ENCODE measurements at regions not wholly inside any gene's neighbourhood (a gene's known extent, or its start where the extent isn't known, plus 50 kb on each side); places are given as distances from the start of the nearest gene placed in this dataset.

DNA sequence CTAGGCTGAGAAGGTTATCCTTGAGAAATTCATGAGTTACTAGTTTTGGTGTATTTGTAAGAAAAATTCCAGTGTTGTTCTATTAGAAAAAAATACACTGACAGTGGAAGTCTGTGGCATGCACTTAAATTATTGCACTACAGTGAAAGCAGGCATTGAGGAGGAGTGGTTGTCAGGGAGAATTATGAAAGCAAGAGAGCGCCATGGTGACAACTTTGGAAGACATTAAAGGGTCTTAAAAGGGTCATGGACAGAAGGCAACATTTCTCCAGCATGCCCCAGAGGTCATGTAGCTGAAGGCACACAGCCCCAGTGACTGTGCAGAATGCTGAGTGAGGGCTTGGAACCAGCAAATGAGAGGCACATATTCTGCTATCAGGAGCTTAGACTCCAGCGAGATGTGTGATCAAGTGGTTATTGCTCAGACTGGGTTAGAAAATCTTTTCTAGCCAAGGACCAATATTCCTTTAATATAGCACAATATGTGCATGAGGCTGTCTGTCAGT is 292.7 kb downstream of the OLFM4 start:
- Histone ChIP-seq H3K36me3 (ENCODE audit: insufficient read depth, low read length) (no peaks in the 10 kb centered on the region), H2AFZ (ENCODE audit: low read length) (no peak overlapping the region), H3K4me3 (ENCODE audit: insufficient read depth, low read length) (no peak overlapping the region), H3K9me3 (ENCODE audit: low read depth, low read length) (peaks cover 2% of the 10 kb centered on the region), H3K4me2 (ENCODE audit: insufficient read depth, low read length) (no peak overlapping the region), H3K4me1 (ENCODE audit: insufficient read depth, low read length) (no peaks in the 10 kb centered on the region), H3K27me3 (ENCODE audit: insufficient read depth, low read length) (no peaks in the 10 kb centered on the region), H3K27ac (ENCODE audit: low read depth, low read length) (no peak overlapping the region), H3K79me2 (ENCODE audit: insufficient read depth, low read length) (no peaks in the 10 kb centered on the region), H4K20me1 (ENCODE audit: insufficient read depth, low read length) (no peaks in the 10 kb centered on the region)
- no peak for DNase-seq (ENCODE audit: insufficient read length, low spot score, missing footprints)
- TF ChIP-seq, protein P1, sequence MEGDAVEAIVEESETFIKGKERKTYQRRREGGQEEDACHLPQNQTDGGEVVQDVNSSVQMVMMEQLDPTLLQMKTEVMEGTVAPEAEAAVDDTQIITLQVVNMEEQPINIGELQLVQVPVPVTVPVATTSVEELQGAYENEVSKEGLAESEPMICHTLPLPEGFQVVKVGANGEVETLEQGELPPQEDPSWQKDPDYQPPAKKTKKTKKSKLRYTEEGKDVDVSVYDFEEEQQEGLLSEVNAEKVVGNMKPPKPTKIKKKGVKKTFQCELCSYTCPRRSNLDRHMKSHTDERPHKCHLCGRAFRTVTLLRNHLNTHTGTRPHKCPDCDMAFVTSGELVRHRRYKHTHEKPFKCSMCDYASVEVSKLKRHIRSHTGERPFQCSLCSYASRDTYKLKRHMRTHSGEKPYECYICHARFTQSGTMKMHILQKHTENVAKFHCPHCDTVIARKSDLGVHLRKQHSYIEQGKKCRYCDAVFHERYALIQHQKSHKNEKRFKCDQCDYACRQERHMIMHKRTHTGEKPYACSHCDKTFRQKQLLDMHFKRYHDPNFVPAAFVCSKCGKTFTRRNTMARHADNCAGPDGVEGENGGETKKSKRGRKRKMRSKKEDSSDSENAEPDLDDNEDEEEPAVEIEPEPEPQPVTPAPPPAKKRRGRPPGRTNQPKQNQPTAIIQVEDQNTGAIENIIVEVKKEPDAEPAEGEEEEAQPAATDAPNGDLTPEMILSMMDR (IDR thresholded peaks at IDR 0.05; ENCODE audit: extremely low read depth, low read depth, low read length) = no peak

DNA sequence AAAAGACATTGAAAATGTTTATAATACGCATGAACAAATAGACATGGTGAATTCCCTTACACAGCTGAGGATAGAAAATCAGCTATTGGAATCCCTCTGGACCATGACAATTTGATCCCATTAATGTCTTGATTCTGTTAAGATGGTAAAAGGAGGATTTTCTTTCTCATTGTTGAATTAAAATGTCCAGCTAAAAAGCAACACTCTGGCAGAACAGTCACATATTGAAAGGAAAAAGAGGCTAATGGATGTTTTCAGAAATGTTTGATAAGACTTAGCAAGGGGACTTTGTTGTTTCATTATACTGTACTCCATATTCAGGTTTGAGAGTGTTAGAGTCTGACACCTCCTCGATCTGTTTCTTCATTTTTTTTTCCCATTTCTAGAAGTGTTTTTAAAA is 296.0 kb downstream of the OLFM4 start:
- Histone ChIP-seq H3K27me3 (ENCODE audit: insufficient read depth, low read length) (no peaks in the 10 kb centered on the region), H3K36me3 (ENCODE audit: insufficient read depth, low read length) (no peaks in the 10 kb centered on the region), H3K4me2 (ENCODE audit: insufficient read depth, low read length) (no peak overlapping the region), H3K4me3 (ENCODE audit: insufficient read depth, low read length) (no peak overlapping the region), H3K27ac (ENCODE audit: low read depth, low read length) (no peak overlapping the region), H4K20me1 (ENCODE audit: insufficient read depth, low read length) (no peaks in the 10 kb centered on the region), H3K4me1 (ENCODE audit: insufficient read depth, low read length) (no peaks in the 10 kb centered on the region), H2AFZ (ENCODE audit: low read length) (no peak overlapping the region), H3K79me2 (ENCODE audit: insufficient read depth, low read length) (no peaks in the 10 kb centered on the region), H3K9me3 (ENCODE audit: low read depth, low read length) (peaks cover 2% of the 10 kb centered on the region)
- no peak for DNase-seq (ENCODE audit: insufficient read length, low spot score, missing footprints)
- TF ChIP-seq, protein P1 (IDR thresholded peaks at IDR 0.05; ENCODE audit: extremely low read depth, low read depth, low read length) = no peak

DNA sequence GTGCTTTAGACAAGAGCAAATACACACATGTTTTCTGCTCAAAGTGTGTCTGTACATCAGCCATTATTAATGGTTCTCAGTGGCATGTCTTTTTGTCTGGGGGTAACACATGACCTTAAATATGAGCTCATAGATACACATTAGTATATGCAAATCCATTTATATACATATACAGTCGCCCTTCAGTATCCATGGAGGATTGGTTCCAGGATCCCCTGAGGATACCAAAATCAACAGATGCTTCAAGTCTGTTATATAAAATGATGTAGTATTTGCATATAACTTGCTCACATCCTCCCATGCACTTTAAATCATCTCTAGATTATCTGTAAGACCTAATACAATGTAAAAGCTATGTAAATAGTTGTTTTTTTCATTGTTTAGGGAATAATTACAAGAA is 298.1 kb downstream of the OLFM4 start:
- Histone ChIP-seq H3K27ac (ENCODE audit: low read depth, low read length) (no peak overlapping the region), H2AFZ (ENCODE audit: low read length) (no peak overlapping the region), H3K79me2 (ENCODE audit: insufficient read depth, low read length) (no peaks in the 10 kb centered on the region), H3K9me3 (ENCODE audit: low read depth, low read length) (peaks cover 3% of the 10 kb centered on the region), H3K27me3 (ENCODE audit: insufficient read depth, low read length) (no peaks in the 10 kb centered on the region), H3K4me2 (ENCODE audit: insufficient read depth, low read length) (no peak overlapping the region), H3K4me1 (ENCODE audit: insufficient read depth, low read length) (no peaks in the 10 kb centered on the region), H4K20me1 (ENCODE audit: insufficient read depth, low read length) (no peaks in the 10 kb centered on the region), H3K4me3 (ENCODE audit: insufficient read depth, low read length) (no peak overlapping the region), H3K36me3 (ENCODE audit: insufficient read depth, low read length) (no peaks in the 10 kb centered on the region)
- no peak for DNase-seq (ENCODE audit: insufficient read length, low spot score, missing footprints)
- TF ChIP-seq, protein P1 (IDR thresholded peaks at IDR 0.05; ENCODE audit: extremely low read depth, low read depth, low read length) = no peak

DNA sequence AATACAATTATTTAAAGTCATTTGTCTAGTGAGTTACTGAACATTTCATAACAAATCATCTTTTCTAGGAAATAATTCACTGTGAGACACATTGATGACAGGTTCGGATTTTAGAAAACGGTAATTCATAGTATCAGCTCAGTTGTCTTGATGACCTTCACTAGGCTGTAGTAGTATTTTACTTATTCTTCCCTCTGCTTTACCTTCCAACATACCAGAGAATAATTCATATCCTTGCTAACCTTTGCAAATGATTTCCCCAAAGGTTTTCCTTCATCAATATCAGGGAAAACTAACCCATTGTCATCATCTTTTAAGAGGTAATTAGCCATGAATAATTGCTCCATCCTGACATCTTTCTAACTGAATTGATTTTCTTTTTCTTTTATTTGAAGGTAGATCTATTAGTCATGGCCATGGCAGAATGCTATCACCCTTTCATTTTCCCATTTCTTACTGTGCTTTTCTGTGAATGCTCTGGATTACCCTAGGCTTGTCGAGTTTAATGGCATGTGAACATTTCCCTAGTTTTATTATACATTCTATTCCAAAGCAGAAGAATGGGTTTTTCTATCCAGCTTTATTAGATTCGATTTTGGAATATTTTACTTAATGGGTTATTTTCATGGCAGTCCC is 299.2 kb downstream of the OLFM4 start:
- Histone ChIP-seq H3K4me3 (ENCODE audit: insufficient read depth, low read length) (no peak overlapping the region), H4K20me1 (ENCODE audit: insufficient read depth, low read length) (no peaks in the 10 kb centered on the region), H3K27me3 (ENCODE audit: insufficient read depth, low read length) (no peaks in the 10 kb centered on the region), H3K9me3 (ENCODE audit: low read depth, low read length) (peaks cover 3% of the 10 kb centered on the region), H3K27ac (ENCODE audit: low read depth, low read length) (no peak overlapping the region), H3K79me2 (ENCODE audit: insufficient read depth, low read length) (no peaks in the 10 kb centered on the region), H3K36me3 (ENCODE audit: insufficient read depth, low read length) (no peaks in the 10 kb centered on the region), H3K4me2 (ENCODE audit: insufficient read depth, low read length) (no peak overlapping the region), H2AFZ (ENCODE audit: low read length) (no peak overlapping the region), H3K4me1 (ENCODE audit: insufficient read depth, low read length) (no peaks in the 10 kb centered on the region)
- DNase-seq (ENCODE audit: insufficient read length, low spot score, missing footprints) = no peak
- TF ChIP-seq, protein P1 (IDR thresholded peaks at IDR 0.05; ENCODE audit: extremely low read depth, low read depth, low read length) = no peak
